Calu3 (cell line): ENCODE measurements at regions not wholly inside any gene's neighbourhood (a gene's known extent, or its start where the extent isn't known, plus 50 kb on each side); places are given as distances from the start of the nearest gene placed in this dataset.

Experiments
- BruUV-seq: library from RNA; stranded (reverse); fragments of 400-500 nt; replicated peaks from 2 replicates; lab custom pipeline; 2021; lab: Mats Ljungman, UMichigan
- CTCF ChIA-PET: fragments of 300-600 bp; sonication (Branson Sonifier 250); formaldehyde crosslinking; loops from one replicate; lab custom pipeline; 2022; ENCODE audit warnings: antibody characterized with exemption; lab: Charles Lee
- DNase-seq: peaks from one replicate; pipeline ENCODE4 v3.0.0; 2022
- H3K27ac Mint-ChIP-seq: one replicate; pipeline ENCODE4 v1.8.0; 2022; ENCODE audit warnings: mixed read lengths; ENCODE audit not compliant: unreplicated experiment
- H3K27me3 Mint-ChIP-seq: one replicate; pipeline ENCODE4 v1.8.0; 2022; ENCODE audit warnings: mixed read lengths; ENCODE audit not compliant: unreplicated experiment
- H3K36me3 Mint-ChIP-seq: one replicate; pipeline ENCODE4 v1.8.0; 2022; ENCODE audit warnings: mild to moderate bottlenecking, moderate library complexity, mixed read lengths; ENCODE audit not compliant: insufficient read depth, unreplicated experiment
- H3K4me1 Mint-ChIP-seq: one replicate; pipeline ENCODE4 v1.8.0; 2022; ENCODE audit warnings: mild to moderate bottlenecking, low read depth, mixed read lengths; ENCODE audit not compliant: unreplicated experiment
- H3K4me3 Mint-ChIP-seq: one replicate; pipeline ENCODE4 v1.8.0; 2022; ENCODE audit warnings: mild to moderate bottlenecking, low read depth, moderate library complexity, mixed read lengths; ENCODE audit not compliant: unreplicated experiment
- H3K9me3 Mint-ChIP-seq: one replicate; pipeline ENCODE4 v1.8.0; 2022; ENCODE audit warnings: low read depth, mixed read lengths; ENCODE audit not compliant: unreplicated experiment
- CTCF ChIP-seq: fragments of 200-600 bp; IDR thresholded peaks from one replicate; pipeline ENCODE4 v1.8.0; 2022; ENCODE audit warnings: antibody characterized with exemption; ENCODE audit not compliant: unreplicated experiment
- intact Hi-C: fragments of 100-400 bp; cut with micrococcal nuclease; formaldehyde crosslinking; loops from one replicate; pipeline ENCODE4 v1.10.0; 2022; ENCODE audit not compliant: unreplicated experiment

GRCh38 chr2:8022908-8023640 is 658.8 kb upstream of the ID2 start:
- CTCF ChIA-PET, result interaction anchor here (0.8 kb wide), 1 partner anchor 705 kb away, joined by 4 read pairs; no protein-coding TSS in a partner anchor
- no peak for DNase-seq
- intact Hi-C loops, result no loop called here
- no peaks in the 10 kb centered on the region for H3K36me3 Mint-ChIP-seq
- no peak for TF ChIP-seq CTCF
- no TSS peak for BruUV-seq
- H3K9me3 Mint-ChIP-seq, result peaks cover 2% of the 10 kb centered on the region
- H3K4me3 Mint-ChIP-seq, result no peak overlapping the region
- no peak overlapping the region for H3K27ac Mint-ChIP-seq
- H3K4me1 Mint-ChIP-seq, result no peaks in the 10 kb centered on the region
- no peaks in the 10 kb centered on the region for H3K27me3 Mint-ChIP-seq

- H3K4me1 Mint-ChIP-seq, result no peaks in the 10 kb centered on the region
- no peak overlapping the region for H3K27ac Mint-ChIP-seq
- no peak for TF ChIP-seq CTCF
- DNase-seq, result no peak
- BruUV-seq, result no TSS peak
- H3K36me3 Mint-ChIP-seq, result no peaks in the 10 kb centered on the region
- H3K27me3 Mint-ChIP-seq, result no peaks in the 10 kb centered on the region
- intact Hi-C loops, result no loop called here
- CTCF ChIA-PET, result no interaction called here
- H3K4me3 Mint-ChIP-seq, result no peak overlapping the region
- peaks cover 2% of the 10 kb centered on the region for H3K9me3 Mint-ChIP-seq
Observed at GRCh38 chr2:8024506-8024905, 657.4 kb upstream of the ID2 start.

GRCh38 chr2:8026381-8026780 is 655.5 kb upstream of the ID2 start:
- no peak for DNase-seq
- Mint-ChIP-seq H3K36me3 (no peaks in the 10 kb centered on the region), H3K27me3 (no peaks in the 10 kb centered on the region), H3K4me1 (no peaks in the 10 kb centered on the region), H3K27ac (no peak overlapping the region), H3K9me3 (peaks cover 2% of the 10 kb centered on the region), H3K4me3 (no peak overlapping the region)
- intact Hi-C loops, result no loop called here
- no peak for TF ChIP-seq CTCF
- no TSS peak for BruUV-seq
- CTCF ChIA-PET, result no interaction called here

- intact Hi-C loops, result no loop called here
- Mint-ChIP-seq H3K36me3 (no peaks in the 10 kb centered on the region), H3K4me3 (no peak overlapping the region), H3K9me3 (peaks cover 2% of the 10 kb centered on the region), H3K27ac (no peak overlapping the region), H3K27me3 (no peaks in the 10 kb centered on the region), H3K4me1 (no peaks in the 10 kb centered on the region)
- no peak for DNase-seq
- TF ChIP-seq CTCF, result no peak
- no TSS peak for BruUV-seq
- CTCF ChIA-PET, result no interaction called here
Observed at GRCh38 chr2:8027387-8027786, 654.5 kb upstream of the ID2 start.
